ENCODE measurements at regions not wholly inside any gene's neighbourhood (a gene's known extent, or its start where the extent isn't known, plus 50 kb on each side); places are given as distances from the start of the nearest gene placed in this dataset.

DNA sequence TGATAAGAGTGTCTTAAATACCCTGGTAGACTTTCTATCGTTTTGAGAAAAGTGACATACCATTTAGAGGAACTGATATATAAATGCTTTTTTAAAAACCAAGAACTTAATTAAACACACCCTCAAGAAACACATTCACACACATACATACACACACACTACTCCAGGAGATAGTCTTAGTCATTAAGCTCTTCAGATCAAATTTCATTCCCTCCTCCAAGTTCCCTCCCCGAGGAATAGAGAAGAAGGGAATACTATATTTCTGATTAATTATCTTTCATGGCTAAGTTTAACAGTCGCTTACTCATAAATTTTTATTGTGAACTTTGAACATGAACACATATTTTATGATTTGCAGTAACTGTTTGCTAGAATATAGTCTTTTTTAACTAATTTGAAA, 1109.5 kb downstream of the SLITRK1 start:
- no peak for TF ChIP-seq NFRKB (IDR thresholded peaks at IDR 0.05)
- no peak for TF ChIP-seq SUZ12 (IDR thresholded peaks at IDR 0.05)
- TF ChIP-seq BHLHE40 (IDR thresholded peaks at IDR 0.05; ENCODE audit: borderline replicate concordance): no peak
- TF ChIP-seq SP1 (IDR thresholded peaks at IDR 0.05): no peak
- no peak for TF ChIP-seq CTBP1 (IDR thresholded peaks at IDR 0.05; ENCODE audit: borderline replicate concordance)
- TF ChIP-seq, protein P1, sequence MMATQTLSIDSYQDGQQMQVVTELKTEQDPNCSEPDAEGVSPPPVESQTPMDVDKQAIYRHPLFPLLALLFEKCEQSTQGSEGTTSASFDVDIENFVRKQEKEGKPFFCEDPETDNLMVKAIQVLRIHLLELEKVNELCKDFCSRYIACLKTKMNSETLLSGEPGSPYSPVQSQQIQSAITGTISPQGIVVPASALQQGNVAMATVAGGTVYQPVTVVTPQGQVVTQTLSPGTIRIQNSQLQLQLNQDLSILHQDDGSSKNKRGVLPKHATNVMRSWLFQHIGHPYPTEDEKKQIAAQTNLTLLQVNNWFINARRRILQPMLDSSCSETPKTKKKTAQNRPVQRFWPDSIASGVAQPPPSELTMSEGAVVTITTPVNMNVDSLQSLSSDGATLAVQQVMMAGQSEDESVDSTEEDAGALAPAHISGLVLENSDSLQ (IDR thresholded peaks at IDR 0.05): no peak
- no peak for TF ChIP-seq LEF1 (IDR thresholded peaks at IDR 0.05; ENCODE audit: borderline replicate concordance)
- TF ChIP-seq TARDBP (IDR thresholded peaks at IDR 0.05): no peak
- POLR2A ChIA-PET: no interaction called here
- DNase-seq (ENCODE audit: extremely low spot score): no peak
- CTCF ChIA-PET: no interaction called here

DNA sequence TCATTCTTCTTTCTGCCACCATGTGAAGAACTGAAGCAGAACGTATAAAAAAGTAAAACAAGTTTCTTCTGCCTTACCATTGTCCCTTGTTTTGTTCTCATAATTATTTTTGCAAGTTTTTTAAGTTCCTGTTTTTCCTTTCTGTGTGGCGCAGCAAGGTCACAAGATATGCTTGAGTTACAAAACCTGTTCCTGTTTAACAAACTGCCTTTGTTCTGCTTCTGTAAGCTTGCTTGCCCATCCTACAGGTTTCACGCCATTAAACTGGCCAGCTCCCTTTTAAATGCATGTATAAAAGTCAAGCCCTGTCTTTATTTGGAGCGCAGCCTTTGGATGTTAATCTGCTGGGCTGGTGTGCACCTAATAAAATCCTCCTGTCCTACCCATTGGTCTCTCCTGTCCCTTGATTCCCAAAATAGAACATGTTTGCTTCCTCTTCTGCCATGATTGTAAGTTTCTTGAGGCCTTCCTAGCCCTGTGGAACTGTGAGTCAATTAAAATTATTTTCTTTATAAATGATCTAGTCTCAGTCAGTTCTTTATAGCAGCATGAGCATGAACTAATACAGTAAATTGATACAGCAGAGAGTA, 1115.4 kb downstream of the SLITRK1 start:
- TF ChIP-seq ELF4 (IDR thresholded peaks at IDR 0.05): no peak
- TF ChIP-seq LEF1 (IDR thresholded peaks at IDR 0.05; ENCODE audit: borderline replicate concordance): no peak
- TF ChIP-seq FOXA1 (IDR thresholded peaks at IDR 0.05): no peak
- TF ChIP-seq NFRKB (IDR thresholded peaks at IDR 0.05): no peak
- no peak for TF ChIP-seq CTBP1 (IDR thresholded peaks at IDR 0.05; ENCODE audit: borderline replicate concordance)
- no peak for TF ChIP-seq SP1 (IDR thresholded peaks at IDR 0.05)
- TF ChIP-seq FOXK2 (IDR thresholded peaks at IDR 0.05): no peak
- TF ChIP-seq BHLHE40 (IDR thresholded peaks at IDR 0.05; ENCODE audit: borderline replicate concordance): no peak
- no peak for TF ChIP-seq FOXM1 (IDR thresholded peaks at IDR 0.05; ENCODE audit: borderline replicate concordance)
- TF ChIP-seq ZNF384 (IDR thresholded peaks at IDR 0.05): no peak
- no peak for TF ChIP-seq TARDBP (IDR thresholded peaks at IDR 0.05)
- no peak for TF ChIP-seq HDGF (IDR thresholded peaks at IDR 0.05; ENCODE audit: borderline replicate concordance)
- no peak for TF ChIP-seq SUZ12 (IDR thresholded peaks at IDR 0.05)
- TF ChIP-seq, protein P1 (IDR thresholded peaks at IDR 0.05): no peak
- TF ChIP-seq L3MBTL2 (conservative IDR thresholded peaks at IDR 0.05): no peak
- POLR2A ChIA-PET: no interaction called here
- no peak for DNase-seq (ENCODE audit: extremely low spot score)
- CTCF ChIA-PET: no interaction called here

DNA sequence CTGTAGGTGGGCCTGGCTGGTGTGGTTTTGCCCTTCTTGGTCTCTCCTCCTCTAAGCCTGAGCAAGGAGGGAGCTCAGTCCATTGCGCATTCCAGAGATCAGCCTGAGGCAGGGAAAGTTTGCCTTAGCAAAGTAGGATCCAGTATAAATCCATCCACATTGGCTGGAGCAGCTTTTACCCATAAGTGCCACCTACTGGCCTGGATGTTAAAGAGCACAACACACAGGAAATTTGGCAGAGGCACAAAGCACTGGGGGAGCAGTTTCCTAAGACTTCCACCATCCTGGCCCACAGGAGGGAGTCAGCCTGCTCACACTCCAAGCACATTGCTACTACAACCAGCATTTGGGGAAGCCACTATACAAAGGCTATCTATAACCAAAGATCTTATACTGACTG, 1124.2 kb downstream of the SLITRK1 start:
- CTCF ChIA-PET: interaction anchor here (0.7 kb wide), 1 partner anchor 14 kb away, joined by 3 read pairs; no protein-coding TSS in a partner anchor
- POLR2A ChIA-PET: no interaction called here
- TF ChIP-seq LEF1 (IDR thresholded peaks at IDR 0.05; ENCODE audit: borderline replicate concordance) (no peak), ELF4 (IDR thresholded peaks at IDR 0.05) (no peak)
- DNase-seq (ENCODE audit: extremely low spot score): peak; percentile 61

DNA sequence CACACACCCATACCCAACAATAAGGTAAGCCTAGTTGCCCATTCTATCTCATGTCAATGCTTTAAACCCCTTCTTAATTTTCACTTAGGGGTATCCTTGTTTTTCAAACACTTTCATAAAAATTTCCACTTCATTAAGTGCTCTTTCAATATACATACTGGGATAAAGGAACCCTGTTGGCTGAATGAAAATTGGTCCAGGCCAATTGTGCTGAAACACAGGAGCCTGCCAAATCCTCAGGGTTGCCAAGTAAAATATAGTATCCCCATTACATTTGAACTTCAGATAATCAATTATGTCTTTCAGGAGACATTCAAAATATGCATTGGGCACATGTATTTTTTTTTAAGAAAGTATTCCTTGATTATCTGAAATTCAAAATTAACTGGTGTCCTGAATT, 1131.1 kb downstream of the SLITRK1 start:
- CTCF ChIA-PET: no interaction called here
- TF ChIP-seq ELF4 (IDR thresholded peaks at IDR 0.05): no peak
- TF ChIP-seq SP1 (IDR thresholded peaks at IDR 0.05): no peak
- no peak for TF ChIP-seq LEF1 (IDR thresholded peaks at IDR 0.05; ENCODE audit: borderline replicate concordance)
- POLR2A ChIA-PET: no interaction called here

DNA sequence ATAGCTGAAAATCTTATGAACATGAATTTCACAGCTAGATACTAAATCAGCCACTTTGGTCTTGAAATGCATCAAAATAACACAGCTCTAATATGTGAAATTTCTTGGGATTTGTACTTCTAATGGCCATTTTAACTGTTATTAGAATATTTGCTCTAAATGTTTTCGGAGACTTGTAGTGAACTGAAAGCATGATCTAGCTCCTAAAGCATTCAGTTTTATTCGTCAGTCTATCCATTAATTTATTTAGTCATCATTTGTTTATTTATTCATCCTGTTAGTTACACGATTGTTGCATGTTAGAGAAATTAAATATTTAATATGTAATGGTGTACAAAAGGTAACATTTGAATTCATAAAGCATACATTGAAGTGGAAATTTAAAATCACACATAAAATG, 1132.7 kb downstream of the SLITRK1 start:
- ChIA-PET CTCF (no interaction called here), POLR2A (no interaction called here)
- no peak for TF ChIP-seq ZNF384 (IDR thresholded peaks at IDR 0.05)
- no peak for TF ChIP-seq ELF4 (IDR thresholded peaks at IDR 0.05)
- no peak for TF ChIP-seq L3MBTL2 (conservative IDR thresholded peaks at IDR 0.05)
- TF ChIP-seq TARDBP (IDR thresholded peaks at IDR 0.05): no peak
- TF ChIP-seq SUZ12 (IDR thresholded peaks at IDR 0.05): no peak
- TF ChIP-seq FOXM1 (IDR thresholded peaks at IDR 0.05; ENCODE audit: borderline replicate concordance): no peak
- DNase-seq (ENCODE audit: extremely low spot score): no peak

More for the DNA sequence above, 1131.1 kb downstream of the SLITRK1 start:
- DNase-seq (ENCODE audit: extremely low spot score): no peak

DNA sequence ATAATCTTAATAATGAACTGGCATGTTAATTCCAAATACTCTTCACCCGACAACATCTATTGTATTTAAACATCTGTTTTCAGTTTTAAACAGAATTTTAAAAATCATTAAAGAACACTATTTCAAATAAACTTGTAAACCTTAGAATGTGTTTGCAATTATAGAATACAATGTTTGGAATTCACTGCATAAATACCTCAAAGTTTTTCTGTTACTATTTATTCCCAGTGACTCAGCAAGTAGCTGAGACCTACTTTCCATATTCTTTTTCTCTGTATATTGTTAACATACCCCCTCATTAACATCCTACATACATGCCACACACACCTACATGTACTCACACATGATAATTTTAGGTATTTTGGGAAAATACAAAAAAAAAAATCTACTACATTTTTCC, 1134.3 kb downstream of the SLITRK1 start:
- TF ChIP-seq BHLHE40 (IDR thresholded peaks at IDR 0.05; ENCODE audit: borderline replicate concordance): no peak
- no peak for TF ChIP-seq HDGF (IDR thresholded peaks at IDR 0.05; ENCODE audit: borderline replicate concordance)
- TF ChIP-seq ZNF384 (IDR thresholded peaks at IDR 0.05): no peak
- no peak for TF ChIP-seq FOXM1 (IDR thresholded peaks at IDR 0.05; ENCODE audit: borderline replicate concordance)
- no peak for TF ChIP-seq FOXA1 (IDR thresholded peaks at IDR 0.05)
- TF ChIP-seq L3MBTL2 (conservative IDR thresholded peaks at IDR 0.05): no peak
- no peak for TF ChIP-seq ARNT (IDR thresholded peaks at IDR 0.05)
- no peak for TF ChIP-seq NFRKB (IDR thresholded peaks at IDR 0.05)
- no peak for TF ChIP-seq SUZ12 (IDR thresholded peaks at IDR 0.05)
- TF ChIP-seq, protein P1 (IDR thresholded peaks at IDR 0.05): no peak
- TF ChIP-seq SP1 (IDR thresholded peaks at IDR 0.05): no peak
- TF ChIP-seq ELF4 (IDR thresholded peaks at IDR 0.05): no peak
- TF ChIP-seq LEF1 (IDR thresholded peaks at IDR 0.05; ENCODE audit: borderline replicate concordance): no peak
- TF ChIP-seq FOXK2 (IDR thresholded peaks at IDR 0.05): no peak
- TF ChIP-seq CTBP1 (IDR thresholded peaks at IDR 0.05; ENCODE audit: borderline replicate concordance): no peak
- no peak for TF ChIP-seq TARDBP (IDR thresholded peaks at IDR 0.05)
- CTCF ChIA-PET: no interaction called here
- no peak for DNase-seq (ENCODE audit: extremely low spot score)
- POLR2A ChIA-PET: no interaction called here

DNA sequence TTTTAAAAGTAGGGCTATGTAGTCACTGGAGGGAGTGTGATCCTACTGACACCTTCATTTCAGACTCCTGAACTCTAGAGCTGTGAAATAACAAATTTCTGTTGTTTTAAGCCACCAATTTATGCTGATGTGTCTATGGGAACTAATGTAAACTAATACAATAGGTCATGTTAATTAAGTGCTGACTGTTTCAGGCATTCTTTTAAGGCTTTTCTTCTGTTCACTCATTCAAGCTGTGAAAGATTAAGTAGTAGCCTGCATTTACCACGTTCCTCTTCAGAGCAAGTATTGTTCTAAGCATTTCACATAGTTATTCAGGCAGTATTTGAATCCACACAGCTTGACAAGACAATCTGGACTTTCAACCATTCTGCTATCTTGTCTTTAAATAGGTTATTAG, 1135.0 kb downstream of the SLITRK1 start:
- ChIA-PET POLR2A (no interaction called here), CTCF (no interaction called here)
- DNase-seq (ENCODE audit: extremely low spot score): no peak
- TF ChIP-seq CTBP1 (IDR thresholded peaks at IDR 0.05; ENCODE audit: borderline replicate concordance): no peak
- no peak for TF ChIP-seq NFRKB (IDR thresholded peaks at IDR 0.05)
- TF ChIP-seq SP1 (IDR thresholded peaks at IDR 0.05): no peak
- TF ChIP-seq SUZ12 (IDR thresholded peaks at IDR 0.05): no peak
- no peak for TF ChIP-seq TARDBP (IDR thresholded peaks at IDR 0.05)
- TF ChIP-seq ELF4 (IDR thresholded peaks at IDR 0.05): no peak
- TF ChIP-seq ZNF384 (IDR thresholded peaks at IDR 0.05): no peak
- TF ChIP-seq HDGF (IDR thresholded peaks at IDR 0.05; ENCODE audit: borderline replicate concordance): no peak
- TF ChIP-seq FOXK2 (IDR thresholded peaks at IDR 0.05): no peak
- TF ChIP-seq ARNT (IDR thresholded peaks at IDR 0.05): no peak
- no peak for TF ChIP-seq LEF1 (IDR thresholded peaks at IDR 0.05; ENCODE audit: borderline replicate concordance)
- no peak for TF ChIP-seq FOXA1 (IDR thresholded peaks at IDR 0.05)
- TF ChIP-seq, protein P1 (IDR thresholded peaks at IDR 0.05): no peak
- TF ChIP-seq L3MBTL2 (conservative IDR thresholded peaks at IDR 0.05): no peak
- TF ChIP-seq FOXM1 (IDR thresholded peaks at IDR 0.05; ENCODE audit: borderline replicate concordance): no peak
- no peak for TF ChIP-seq BHLHE40 (IDR thresholded peaks at IDR 0.05; ENCODE audit: borderline replicate concordance)
